AG04450 (cell line): ENCODE measurements at regions not wholly inside any gene's neighbourhood (a gene's known extent, or its start where the extent isn't known, plus 50 kb on each side); places are given as distances from the start of the nearest gene placed in this dataset.

Experiments used
- CTCF ChIA-PET: fragments of 300-600, 350-600 bp; formaldehyde crosslinking; extraction: SDS; loops from one replicate; lab custom pipeline; 2022; ENCODE audit warnings: antibody characterized with exemption, inconsistent platforms; lab: Charles Lee
- POLR2A ChIA-PET: fragments of 350-600 bp; formaldehyde crosslinking; extraction: SDS; loops from one replicate; lab custom pipeline; 2021; ENCODE audit warnings: antibody characterized with exemption, inconsistent platforms; lab: Yijun Ruan, JAX
- DNase-seq: peaks from one replicate; pipeline ENCODE4 v3.0.0-alpha.2; 2011; ENCODE audit warnings: low read depth, low spot score
- H3K27ac ChIP-seq: one replicate; pipeline ENCODE4 v1.5.1; 2012; ENCODE audit warnings: low read depth, low read length, control low read depth
- H3K27me3 ChIP-seq: one replicate; pipeline ENCODE4 v1.6.0; 2012; ENCODE audit warnings: low read length; ENCODE audit not compliant: control insufficient read depth, insufficient read depth
- H3K4me3 ChIP-seq: 2 replicates; pipeline ENCODE4 v1.5.1; 2011; ENCODE audit warnings: mild to moderate bottlenecking, low read depth, low read length, control low read depth
- H3K9me3 ChIP-seq: 2 replicates; pipeline ENCODE4 v1.5.1; 2012; ENCODE audit warnings: low read length; ENCODE audit not compliant: control insufficient read depth, insufficient read depth
- CTCF ChIP-seq: IDR thresholded peaks from 2 replicates; pipeline ENCODE4 v1.5.1; 2011; ENCODE audit warnings: low read depth, low read length, control low read depth, inconsistent platforms

DNA sequence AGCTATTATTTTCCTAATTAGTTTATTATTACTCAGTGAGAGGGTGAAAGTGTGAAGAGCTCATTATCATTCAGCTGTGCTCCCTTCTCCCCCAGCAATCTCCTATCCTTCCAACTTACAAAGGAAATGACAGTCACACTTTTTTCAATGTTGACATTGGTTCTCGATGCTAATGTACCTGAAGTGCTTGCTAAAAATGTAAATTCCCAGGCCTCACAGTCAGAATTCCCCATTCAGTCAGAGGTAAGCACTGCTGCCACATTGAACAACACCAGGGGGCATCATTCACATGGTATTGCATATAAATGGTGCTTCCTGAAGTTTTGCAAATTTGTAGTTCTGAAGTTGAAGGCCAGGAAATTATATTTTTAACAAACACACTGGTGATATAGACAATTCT, 132.7 kb upstream of the FOXD3 start:
- ChIA-PET POLR2A (no interaction called here), CTCF (interaction anchor here (0.5 to 1.2 kb wide), 3 partner anchors 11 to 348 kb away, joined by 3 to 7 read pairs (median 5); no protein-coding TSS in a partner anchor)
- DNase-seq: no peak

GRCh38 chr1:63190171-63190570, 132.2 kb upstream of the FOXD3 start:
- DNase-seq: no peak
- Histone ChIP-seq H3K4me3 (no peak overlapping the region), H3K9me3 (no peaks in the 10 kb centered on the region), H3K27ac (no peak overlapping the region), H3K27me3 (no peaks in the 10 kb centered on the region)
- no peak for TF ChIP-seq CTCF
- CTCF ChIA-PET: interaction anchor here (0.5 to 1.0 kb wide), 2 partner anchors 11 to 147 kb away, joined by 3 to 5 read pairs; no protein-coding TSS in a partner anchor
- POLR2A ChIA-PET: no interaction called here

More for the DNA sequence above, 132.7 kb upstream of the FOXD3 start:
- H3K27ac ChIP-seq: no peak overlapping the region
- no peak overlapping the region for H3K4me3 ChIP-seq
- no peaks in the 10 kb centered on the region for H3K9me3 ChIP-seq
- H3K27me3 ChIP-seq: no peaks in the 10 kb centered on the region
- TF ChIP-seq CTCF: peak; percentile 23; the same call in 1 of the 2 replicates

GRCh38 chr1:63198871-63199394, 123.4 kb upstream of the FOXD3 start:
- CTCF ChIA-PET: no interaction called here
- TF ChIP-seq CTCF: no peak
- no peak overlapping the region for H3K4me3 ChIP-seq
- POLR2A ChIA-PET: no interaction called here
- no peak overlapping the region for H3K27ac ChIP-seq
- H3K27me3 ChIP-seq: peaks cover 11% of the 10 kb centered on the region
- H3K9me3 ChIP-seq: no peaks in the 10 kb centered on the region
- no peak for DNase-seq

DNA sequence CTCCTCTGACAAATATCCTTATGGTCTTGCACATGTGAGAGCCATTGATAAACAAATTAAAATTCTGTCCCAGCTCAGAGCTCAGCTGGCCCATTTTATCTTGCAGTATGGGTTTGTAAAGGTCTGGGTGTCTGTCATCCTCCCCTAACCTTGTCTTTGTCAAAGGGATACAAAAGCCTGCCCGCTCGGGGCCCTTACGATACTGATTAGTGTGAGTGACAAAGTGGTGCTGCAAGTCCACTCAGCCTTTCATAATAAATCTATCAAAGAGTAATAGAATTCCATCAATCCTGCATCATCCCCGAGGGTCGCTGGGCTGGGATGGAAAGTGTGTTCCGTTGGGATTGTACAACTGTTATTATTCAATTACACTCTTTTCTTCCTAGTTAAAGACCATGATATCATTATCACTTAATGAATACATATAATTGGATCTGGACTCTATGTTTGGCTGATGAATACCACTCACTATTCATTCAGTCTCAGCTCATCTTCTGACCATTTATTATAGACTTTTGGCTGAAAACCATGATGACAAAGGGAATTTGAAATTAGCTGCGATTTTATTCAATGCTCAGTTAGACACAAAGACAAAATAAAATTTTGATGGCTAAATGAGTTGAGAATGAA, 122.5 kb upstream of the FOXD3 start:
- no peaks in the 10 kb centered on the region for H3K9me3 ChIP-seq
- H3K27me3 ChIP-seq: peaks cover 11% of the 10 kb centered on the region
- no peak for TF ChIP-seq CTCF
- POLR2A ChIA-PET: no interaction called here
- CTCF ChIA-PET: no interaction called here
- H3K27ac ChIP-seq: no peak overlapping the region
- H3K4me3 ChIP-seq: no peak overlapping the region
- no peak for DNase-seq

DNA sequence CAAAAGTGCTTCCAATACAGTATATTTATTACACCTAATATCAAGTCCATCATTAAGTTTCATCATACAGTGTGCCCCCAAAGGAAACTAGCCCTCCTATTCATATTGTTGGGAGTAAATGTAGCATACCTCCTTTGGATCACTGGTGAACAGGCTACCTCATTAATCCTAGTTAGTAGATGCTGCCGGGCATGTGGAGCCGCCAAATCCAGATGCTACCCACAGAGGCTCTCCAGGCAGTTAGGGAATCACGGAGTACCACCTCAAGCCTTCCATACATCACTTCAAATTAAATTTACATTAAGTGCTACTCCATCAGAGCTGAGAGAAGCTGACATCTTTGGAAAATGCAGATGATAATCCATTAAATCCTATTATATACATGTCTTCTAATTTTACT, 121.7 kb upstream of the FOXD3 start:
- CTCF ChIA-PET: no interaction called here
- peaks cover 11% of the 10 kb centered on the region for H3K27me3 ChIP-seq
- no peaks in the 10 kb centered on the region for H3K9me3 ChIP-seq
- no peak overlapping the region for H3K27ac ChIP-seq
- POLR2A ChIA-PET: no interaction called here
- H3K4me3 ChIP-seq: no peak overlapping the region
- TF ChIP-seq CTCF: no peak
- no peak for DNase-seq
